Mesendoderm (in vitro differentiated cells): ENCODE measurements at regions not wholly inside any gene's neighbourhood (a gene's known extent, or its start where the extent isn't known, plus 50 kb on each side); places are given as distances from the start of the nearest gene placed in this dataset.

Experiments used
- DNase-seq: peaks from one replicate; pipeline ENCODE4 v3.0.0; 2013
- H2AK5ac ChIP-seq: 2 replicates; pipeline ENCODE4 v1.6.1; 2013; ENCODE audit warnings: low read length, inconsistent platforms
- H2BK120ac ChIP-seq: 2 replicates; pipeline ENCODE4 v1.6.1; 2013; ENCODE audit warnings: low read depth, mild to moderate bottlenecking, low read length, moderate library complexity, mixed read lengths
- H2BK15ac ChIP-seq: replicated peaks from 2 replicates; pipeline ENCODE4 v1.6.1; 2013; ENCODE audit warnings: low read depth, mild to moderate bottlenecking, moderate library complexity
- H2BK5ac ChIP-seq: 2 replicates; pipeline ENCODE4 v1.6.1; 2013; ENCODE audit warnings: low read length, inconsistent platforms
- H3K18ac ChIP-seq: 2 replicates; pipeline ENCODE4 v1.6.1; 2013; ENCODE audit warnings: mild to moderate bottlenecking, low read length, mixed read lengths
- H3K23ac ChIP-seq: one replicate; pipeline ENCODE4 v1.6.1; 2013; ENCODE audit warnings: low read length
- H3K27ac ChIP-seq: 2 replicates; pipeline ENCODE4 v1.5.1; 2013; ENCODE audit warnings: low read depth, mild to moderate bottlenecking, inconsistent platforms, low read length, moderate library complexity
- H3K27me3 ChIP-seq: 2 replicates; pipeline ENCODE4 v1.6.1; 2013; ENCODE audit warnings: low read length, control low read depth, mild to moderate bottlenecking, inconsistent platforms; ENCODE audit not compliant: insufficient read depth, poor library complexity
- H3K36me3 ChIP-seq: 2 replicates; pipeline ENCODE4 v1.6.1; 2013; ENCODE audit warnings: low read length, inconsistent platforms; ENCODE audit not compliant: control insufficient read depth, insufficient read depth
- H3K4ac ChIP-seq: one replicate; pipeline ENCODE4 v1.6.1; 2013; ENCODE audit warnings: low read depth, mild to moderate bottlenecking, low read length, moderate library complexity
- H3K4me1 ChIP-seq: 2 replicates; pipeline ENCODE4 v1.6.1; 2013; ENCODE audit warnings: low read depth, low read length, inconsistent platforms; ENCODE audit not compliant: control insufficient read depth
- H3K4me2 ChIP-seq: 2 replicates; pipeline ENCODE4 v1.6.1; 2013; ENCODE audit warnings: low read length
- H3K4me3 ChIP-seq: 2 replicates; pipeline ENCODE4 v1.5.1; 2013; ENCODE audit warnings: mild to moderate bottlenecking, low read length
- H3K56ac ChIP-seq: one replicate; pipeline ENCODE4 v1.6.1; 2013; ENCODE audit warnings: low read length
- H3K79me1 ChIP-seq: 2 replicates; pipeline ENCODE4 v1.6.1; 2013; ENCODE audit warnings: low read length, inconsistent platforms
- H3K79me2 ChIP-seq: 2 replicates; pipeline ENCODE4 v1.6.1; 2013; ENCODE audit warnings: mild to moderate bottlenecking, low read length; ENCODE audit not compliant: control insufficient read depth, insufficient read depth
- H3K9ac ChIP-seq: 2 replicates; pipeline ENCODE4 v1.6.1; 2013; ENCODE audit warnings: low read length, inconsistent platforms
- H4K5ac ChIP-seq: one replicate; pipeline ENCODE4 v1.6.1; 2013; ENCODE audit warnings: low read length
- H4K8ac ChIP-seq: one replicate; pipeline ENCODE4 v1.6.1; 2013; ENCODE audit warnings: low read depth, mild to moderate bottlenecking, control low read depth, low read length, moderate library complexity
- WGBS: extraction: QIAGEN DNeasy Blood & Tissue Kit; methylation state at CpG from one replicate; pipeline ENCODE4 v1.1.7; 2013; ENCODE audit warnings: low lambda C conversion rate, missing lambda C conversion rate; ENCODE audit not compliant: insufficient coverage; ENCODE audit errors: extremely low coverage; 5-methylcytosine and 5-hydroxymethylcytosine counted together

- H3K4me2 ChIP-seq: no peak overlapping the region
- H2BK120ac ChIP-seq: no peak overlapping the region
- H2AK5ac ChIP-seq: no peak overlapping the region
- no peak overlapping the region for H3K18ac ChIP-seq
- no peaks in the 10 kb centered on the region for H3K79me1 ChIP-seq
- H3K4me1 ChIP-seq: no peaks in the 10 kb centered on the region
- H3K9ac ChIP-seq: no peak overlapping the region
- no peak overlapping the region for H4K5ac ChIP-seq
- no peak overlapping the region for H2BK15ac ChIP-seq
- no peaks in the 10 kb centered on the region for H3K36me3 ChIP-seq
- H3K23ac ChIP-seq: no peak overlapping the region
- no peak overlapping the region for H3K4me3 ChIP-seq
- no peak overlapping the region for H4K8ac ChIP-seq
- no peak overlapping the region for H3K4ac ChIP-seq
- H3K27me3 ChIP-seq: no peaks in the 10 kb centered on the region
- no peaks in the 10 kb centered on the region for H3K79me2 ChIP-seq
- H2BK5ac ChIP-seq: no peak overlapping the region
- WGBS: no CpG with 5 or more reads among the region's 3 CpGs
- no peak overlapping the region for H3K56ac ChIP-seq
- no peak overlapping the region for H3K27ac ChIP-seq
- no peak for DNase-seq
Observed at GRCh38 chr15:35702946-35703495, 157.1 kb upstream of the DPH6 start.

- H3K4ac ChIP-seq: no peak overlapping the region
- WGBS: no CpG with 5 or more reads among the region's 2 CpGs
Observed at GRCh38 chr15:35705030-35705883, 159.3 kb upstream of the DPH6 start.

GRCh38 chr15:35705884-35706585, 160.1 kb upstream of the DPH6 start:
- Histone ChIP-seq H3K4me2 (no peak overlapping the region), H3K9ac (no peak overlapping the region), H3K27me3 (no peaks in the 10 kb centered on the region), H4K5ac (no peak overlapping the region), H2BK5ac (no peak overlapping the region), H2BK120ac (no peak overlapping the region), H3K4me3 (no peak overlapping the region), H2BK15ac (no peak overlapping the region), H3K79me2 (no peaks in the 10 kb centered on the region), H3K79me1 (no peaks in the 10 kb centered on the region), H3K36me3 (no peaks in the 10 kb centered on the region), H4K8ac (no peak overlapping the region), H3K4ac (no peak overlapping the region), H3K4me1 (no peaks in the 10 kb centered on the region), H3K27ac (no peak overlapping the region), H3K23ac (no peak overlapping the region), H3K56ac (no peak overlapping the region), H2AK5ac (no peak overlapping the region), H3K18ac (no peak overlapping the region)
- DNase-seq: peak; percentile 29
- no CpG with 5 or more reads among the region's 4 CpGs for WGBS

More at GRCh38 chr15:35705030-35705883, 159.3 kb upstream of the DPH6 start:
- DNase-seq: peak; percentile 48
- Histone ChIP-seq H3K27ac (no peak overlapping the region), H3K56ac (no peak overlapping the region), H2AK5ac (no peak overlapping the region), H3K9ac (no peak overlapping the region), H3K4me2 (no peak overlapping the region), H4K5ac (no peak overlapping the region), H3K79me1 (no peaks in the 10 kb centered on the region), H4K8ac (no peak overlapping the region), H2BK15ac (no peak overlapping the region), H3K79me2 (no peaks in the 10 kb centered on the region), H3K23ac (no peak overlapping the region), H3K27me3 (no peaks in the 10 kb centered on the region), H3K4me1 (no peaks in the 10 kb centered on the region), H3K4me3 (no peak overlapping the region), H3K18ac (peak overlapping the region; percentile 56), H2BK5ac (no peak overlapping the region), H3K36me3 (no peaks in the 10 kb centered on the region), H2BK120ac (no peak overlapping the region)

- Histone ChIP-seq H3K79me2 (no peaks in the 10 kb centered on the region), H2BK120ac (no peak overlapping the region), H2BK5ac (no peak overlapping the region), H3K4ac (no peak overlapping the region), H3K18ac (no peak overlapping the region), H2BK15ac (no peak overlapping the region), H3K56ac (no peak overlapping the region), H3K79me1 (no peaks in the 10 kb centered on the region), H3K27me3 (no peaks in the 10 kb centered on the region), H4K5ac (no peak overlapping the region), H3K4me2 (no peak overlapping the region), H3K4me1 (no peaks in the 10 kb centered on the region), H3K4me3 (no peak overlapping the region), H3K9ac (no peak overlapping the region), H2AK5ac (no peak overlapping the region), H3K23ac (no peak overlapping the region), H4K8ac (no peak overlapping the region), H3K36me3 (no peaks in the 10 kb centered on the region), H3K27ac (no peak overlapping the region)
- no CpG with 5 or more reads among the region's 2 CpGs for WGBS
- no peak for DNase-seq
Observed at GRCh38 chr15:35712956-35713355, 167.0 kb upstream of the DPH6 start.

- H3K9ac ChIP-seq: no peak overlapping the region
- no peaks in the 10 kb centered on the region for H3K27me3 ChIP-seq
- no peaks in the 10 kb centered on the region for H3K36me3 ChIP-seq
- H3K4me2 ChIP-seq: no peak overlapping the region
- H3K4ac ChIP-seq: no peak overlapping the region
- no peaks in the 10 kb centered on the region for H3K4me1 ChIP-seq
- peak; percentile 47 for DNase-seq
- H4K8ac ChIP-seq: no peak overlapping the region
- H3K4me3 ChIP-seq: no peak overlapping the region
- no peak overlapping the region for H4K5ac ChIP-seq
- no peak overlapping the region for H2BK5ac ChIP-seq
- WGBS: no CpG with 5 or more reads among the region's 2 CpGs
- H3K79me1 ChIP-seq: no peaks in the 10 kb centered on the region
- H2AK5ac ChIP-seq: no peak overlapping the region
- no peak overlapping the region for H3K23ac ChIP-seq
- no peak overlapping the region for H3K18ac ChIP-seq
- no peak overlapping the region for H2BK120ac ChIP-seq
- H2BK15ac ChIP-seq: no peak overlapping the region
- no peaks in the 10 kb centered on the region for H3K79me2 ChIP-seq
- no peak overlapping the region for H3K56ac ChIP-seq
- H3K27ac ChIP-seq: no peak overlapping the region
Observed at GRCh38 chr15:35713733-35714132, 167.8 kb upstream of the DPH6 start.
